SK-N-SH treated with all-trans-retinoic acid at 6 μM for 48 hours (cell line): ENCODE measurements at regions not wholly inside any gene's neighbourhood (a gene's known extent, or its start where the extent isn't known, plus 50 kb on each side); places are given as distances from the start of the nearest gene placed in this dataset.

ENCODE experiments used
- ATAC-seq: fragments of 200-7000 bp; cut with Tn5 transposase; 3 replicates; pipeline ENCODE4 v1.9.1; 2020; ENCODE audit warnings: mild to moderate bottlenecking, moderate library complexity
- ARNTL ChIP-seq: fragments of 450-650 bp; formaldehyde crosslinking; IDR thresholded peaks from 2 replicates; pipeline ENCODE4 v1.5.0; 2020; ENCODE audit warnings: low read depth, mild to moderate bottlenecking, moderate library complexity, borderline replicate concordance
- BACH2 ChIP-seq: fragments of 250-450 bp; sonication (Bioruptor Pico); IDR thresholded peaks from 2 replicates; pipeline ENCODE4 v1.9.0; 2021; ENCODE audit warnings: mild to moderate bottlenecking, borderline replicate concordance
- CSDC2 ChIP-seq: fragments of 250-450 bp; sonication (Bioruptor Pico); IDR thresholded peaks from 2 replicates; pipeline ENCODE4 v1.5.0; 2020; ENCODE audit warnings: mild to moderate bottlenecking, moderate library complexity
- ESRRG ChIP-seq: fragments of 250-450 bp; sonication (Bioruptor Pico); IDR thresholded peaks from 2 replicates; pipeline ENCODE4 v1.6.1; 2021; ENCODE audit warnings: mild to moderate bottlenecking
- GLIS3 ChIP-seq: fragments of 250-450 bp; sonication (Bioruptor Pico); IDR thresholded peaks from 2 replicates; pipeline ENCODE4 v1.5.0; 2020; ENCODE audit warnings: mild to moderate bottlenecking, moderate library complexity
- ISL1 ChIP-seq: fragments of 250-450 bp; sonication (Bioruptor Pico); IDR thresholded peaks from 2 replicates; pipeline ENCODE4 v2.1.2; 2022; ENCODE audit warnings: mild to moderate bottlenecking, moderate library complexity
- OSR1 ChIP-seq: fragments of 250-450 bp; sonication (Bioruptor Pico); IDR thresholded peaks from 2 replicates; pipeline ENCODE4 v1.8.0; 2022; ENCODE audit warnings: moderate library complexity, mild to moderate bottlenecking, inconsistent platforms
- POU6F1 ChIP-seq: fragments of 250-450 bp; sonication (Bioruptor Pico); IDR thresholded peaks from 2 replicates; pipeline ENCODE4 v1.8.0; 2021; ENCODE audit warnings: low read depth, mild to moderate bottlenecking, moderate library complexity, borderline replicate concordance
- PPARA ChIP-seq: fragments of 250-450 bp; sonication (Bioruptor Pico); IDR thresholded peaks from 2 replicates; pipeline ENCODE4 v1.5.0; 2020; ENCODE audit warnings: mild to moderate bottlenecking, borderline replicate concordance
- RARB ChIP-seq: fragments of 250-450 bp; sonication (Bioruptor Pico); IDR thresholded peaks from 2 replicates; pipeline ENCODE4 v1.8.0; 2021; ENCODE audit warnings: mild to moderate bottlenecking, moderate library complexity
- SNAI2 ChIP-seq: fragments of 250-450 bp; sonication (Bioruptor Pico); IDR thresholded peaks from 2 replicates; pipeline ENCODE4 v1.5.0; 2020; ENCODE audit warnings: mild to moderate bottlenecking, moderate library complexity
- TCF4 ChIP-seq: fragments of 250-450 bp; sonication (Bioruptor Pico); IDR thresholded peaks from 2 replicates; pipeline ENCODE4 v1.8.0; 2021; ENCODE audit warnings: mild to moderate bottlenecking, moderate library complexity, borderline replicate concordance
- TOX ChIP-seq: fragments of 250-450 bp; sonication (Bioruptor Pico); IDR thresholded peaks from 2 replicates; pipeline ENCODE4 v1.8.0; 2021; ENCODE audit warnings: mild to moderate bottlenecking, moderate library complexity, borderline replicate concordance
- TSHZ2 ChIP-seq: fragments of 250-450 bp; sonication (Bioruptor Pico); IDR thresholded peaks from 2 replicates; pipeline ENCODE4 v1.5.0; 2020; ENCODE audit warnings: mild to moderate bottlenecking, moderate library complexity
- ZC3H10 ChIP-seq: fragments of 250-450 bp; sonication (Bioruptor Pico); IDR thresholded peaks from 2 replicates; pipeline ENCODE4 v1.5.1; 2021; ENCODE audit warnings: mild to moderate bottlenecking, moderate library complexity
- ZFP3 ChIP-seq: fragments of 250-450 bp; sonication (Bioruptor Pico); IDR thresholded peaks from 2 replicates; pipeline ENCODE4 v1.5.0; 2020; ENCODE audit warnings: mild to moderate bottlenecking, moderate library complexity
- ZFP30 ChIP-seq: fragments of 450-650 bp; formaldehyde crosslinking; IDR thresholded peaks from 2 replicates; pipeline ENCODE4 v1.5.0; 2022; ENCODE audit warnings: mild to moderate bottlenecking, moderate library complexity
- ZNF565 ChIP-seq: fragments of 450-650 bp; formaldehyde crosslinking; conservative IDR thresholded peaks from 2 replicates; pipeline ENCODE4 v1.5.0; 2020; ENCODE audit warnings: low read depth, mild to moderate bottlenecking, moderate library complexity
- ZNF70 ChIP-seq: fragments of 450-650 bp; formaldehyde crosslinking; IDR thresholded peaks from 2 replicates; pipeline ENCODE4 v1.5.0; 2020; ENCODE audit warnings: mild to moderate bottlenecking, moderate library complexity
- ZNF8 ChIP-seq: fragments of 450-650 bp; formaldehyde crosslinking; IDR thresholded peaks from 2 replicates; pipeline ENCODE4 v1.5.0; 2020; ENCODE audit warnings: mild to moderate bottlenecking, moderate library complexity
- TF ChIP-seq, protein P1 (sequence below): fragments of 250-450 bp; sonication (Bioruptor Pico); IDR thresholded peaks from 2 replicates; pipeline ENCODE4 v1.5.1; 2020; ENCODE audit warnings: low read depth, mild to moderate bottlenecking, moderate library complexity
- TF ChIP-seq, protein P2 (sequence below): fragments of 250-450 bp; sonication (Bioruptor Pico); IDR thresholded peaks from 2 replicates; pipeline ENCODE4 v1.8.0; 2020; ENCODE audit warnings: mild to moderate bottlenecking, moderate library complexity, borderline replicate concordance
- TF ChIP-seq, protein P3 (sequence below): fragments of 250-450 bp; sonication (Bioruptor Pico); IDR thresholded peaks from 2 replicates; pipeline ENCODE4 v1.5.1; 2021; ENCODE audit warnings: mild to moderate bottlenecking, moderate library complexity

GRCh38 chr4:132026816-132027215 lies 1122.3 kb upstream of the PCDH10 start:
- ATAC-seq, result no peak

GRCh38 chr4:132056496-132056895 lies 1092.6 kb upstream of the PCDH10 start:
- ATAC-seq, result no peak
- TF ChIP-seq, protein P1, sequence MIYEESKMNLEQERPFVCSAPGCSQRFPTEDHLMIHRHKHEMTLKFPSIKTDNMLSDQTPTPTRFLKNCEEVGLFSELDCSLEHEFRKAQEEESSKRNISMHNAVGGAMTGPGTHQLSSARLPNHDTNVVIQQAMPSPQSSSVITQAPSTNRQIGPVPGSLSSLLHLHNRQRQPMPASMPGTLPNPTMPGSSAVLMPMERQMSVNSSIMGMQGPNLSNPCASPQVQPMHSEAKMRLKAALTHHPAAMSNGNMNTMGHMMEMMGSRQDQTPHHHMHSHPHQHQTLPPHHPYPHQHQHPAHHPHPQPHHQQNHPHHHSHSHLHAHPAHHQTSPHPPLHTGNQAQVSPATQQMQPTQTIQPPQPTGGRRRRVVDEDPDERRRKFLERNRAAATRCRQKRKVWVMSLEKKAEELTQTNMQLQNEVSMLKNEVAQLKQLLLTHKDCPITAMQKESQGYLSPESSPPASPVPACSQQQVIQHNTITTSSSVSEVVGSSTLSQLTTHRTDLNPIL (CRISPR knock-in tag), result no peak
- TF ChIP-seq ZC3H10, result no peak
- no peak for TF ChIP-seq BACH2 (CRISPR knock-in tag)
- no peak for TF ChIP-seq OSR1
- no peak for TF ChIP-seq ZNF8
- TF ChIP-seq, protein P2, sequence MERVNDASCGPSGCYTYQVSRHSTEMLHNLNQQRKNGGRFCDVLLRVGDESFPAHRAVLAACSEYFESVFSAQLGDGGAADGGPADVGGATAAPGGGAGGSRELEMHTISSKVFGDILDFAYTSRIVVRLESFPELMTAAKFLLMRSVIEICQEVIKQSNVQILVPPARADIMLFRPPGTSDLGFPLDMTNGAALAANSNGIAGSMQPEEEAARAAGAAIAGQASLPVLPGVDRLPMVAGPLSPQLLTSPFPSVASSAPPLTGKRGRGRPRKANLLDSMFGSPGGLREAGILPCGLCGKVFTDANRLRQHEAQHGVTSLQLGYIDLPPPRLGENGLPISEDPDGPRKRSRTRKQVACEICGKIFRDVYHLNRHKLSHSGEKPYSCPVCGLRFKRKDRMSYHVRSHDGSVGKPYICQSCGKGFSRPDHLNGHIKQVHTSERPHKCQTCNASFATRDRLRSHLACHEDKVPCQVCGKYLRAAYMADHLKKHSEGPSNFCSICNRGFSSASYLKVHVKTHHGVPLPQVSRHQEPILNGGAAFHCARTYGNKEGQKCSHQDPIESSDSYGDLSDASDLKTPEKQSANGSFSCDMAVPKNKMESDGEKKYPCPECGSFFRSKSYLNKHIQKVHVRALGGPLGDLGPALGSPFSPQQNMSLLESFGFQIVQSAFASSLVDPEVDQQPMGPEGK, result no peak
- no peak for TF ChIP-seq ISL1 (CRISPR knock-in tag)
- TF ChIP-seq SNAI2, result no peak
- TF ChIP-seq, protein P3, sequence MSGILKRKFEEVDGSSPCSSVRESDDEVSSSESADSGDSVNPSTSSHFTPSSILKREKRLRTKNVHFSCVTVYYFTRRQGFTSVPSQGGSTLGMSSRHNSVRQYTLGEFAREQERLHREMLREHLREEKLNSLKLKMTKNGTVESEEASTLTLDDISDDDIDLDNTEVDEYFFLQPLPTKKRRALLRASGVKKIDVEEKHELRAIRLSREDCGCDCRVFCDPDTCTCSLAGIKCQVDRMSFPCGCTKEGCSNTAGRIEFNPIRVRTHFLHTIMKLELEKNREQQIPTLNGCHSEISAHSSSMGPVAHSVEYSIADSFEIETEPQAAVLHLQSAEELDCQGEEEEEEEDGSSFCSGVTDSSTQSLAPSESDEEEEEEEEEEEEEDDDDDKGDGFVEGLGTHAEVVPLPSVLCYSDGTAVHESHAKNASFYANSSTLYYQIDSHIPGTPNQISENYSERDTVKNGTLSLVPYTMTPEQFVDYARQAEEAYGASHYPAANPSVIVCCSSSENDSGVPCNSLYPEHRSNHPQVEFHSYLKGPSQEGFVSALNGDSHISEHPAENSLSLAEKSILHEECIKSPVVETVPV, result no peak
- TF ChIP-seq ESRRG (CRISPR knock-in tag), result no peak
- TF ChIP-seq PPARA, result no peak
- TF ChIP-seq ZFP30, result no peak
- TF ChIP-seq TOX (CRISPR knock-in tag), result no peak
- TF ChIP-seq ZNF70 (CRISPR knock-in tag), result no peak
- TF ChIP-seq RARB (CRISPR knock-in tag), result no peak
- TF ChIP-seq TCF4 (CRISPR knock-in tag), result no peak
- TF ChIP-seq ZNF565 (CRISPR knock-in tag), result no peak
- no peak for TF ChIP-seq GLIS3 (CRISPR knock-in tag)
- no peak for TF ChIP-seq ARNTL (CRISPR knock-in tag)
- TF ChIP-seq, all 23 proteins: peak for 0

More at GRCh38 chr4:132026816-132027215, 1122.3 kb upstream of the PCDH10 start:
- no peak for TF ChIP-seq ZNF8
- no peak for TF ChIP-seq POU6F1
- TF ChIP-seq ZFP30, result no peak
- no peak for TF ChIP-seq SNAI2
- no peak for TF ChIP-seq OSR1
- no peak for TF ChIP-seq TSHZ2 (CRISPR knock-in tag)
- TF ChIP-seq ZC3H10, result no peak
- TF ChIP-seq ZFP3 (CRISPR knock-in tag), result no peak

- ATAC-seq, result no peak
- TF ChIP-seq ZNF70 (CRISPR knock-in tag) (no peak), TSHZ2 (CRISPR knock-in tag) (no peak), RARB (CRISPR knock-in tag) (no peak), ARNTL (CRISPR knock-in tag) (no peak), POU6F1 (no peak), CSDC2 (CRISPR knock-in tag) (no peak), ZNF565 (CRISPR knock-in tag) (no peak), SNAI2 (no peak)
- TF ChIP-seq, protein P2, result no peak
These were observed 1089.9 kb upstream of the PCDH10 start for GRCh38 chr4:132059227-132059626.
